Uterus (tissue), 2 donors: ENCODE measurements at regions not wholly inside any gene's neighbourhood (a gene's known extent, or its start where the extent isn't known, plus 50 kb on each side); places are given as distances from the start of the nearest gene placed in this dataset.

Experiments
- CTCF ChIP-seq, 4 experiments: fragments of 200-600 bp in 2 of 4; fragments of 450-650 bp in 2 of 4; sonication (generic) in 2 of 4; IDR thresholded peaks; one replicate each; pipeline ENCODE4 v1.5.1; 2016 to 2019; ENCODE audit warnings: antibody characterized with exemption in 4 of 4, mild to moderate bottlenecking in 2 of 4, moderate library complexity in 1 of 4
- POLR2A ChIP-seq, 2 donors: fragments of 450-650 bp; IDR thresholded peaks; one replicate each; pipeline ENCODE4 v1.6.1; 2016; ENCODE audit warnings: antibody characterized with exemption in 2 of 2, mild to moderate bottlenecking in 1 of 2, moderate library complexity in 1 of 2

GRCh38 chr3:178324356-178324755, 211.9 kb upstream of the KCNMB2 start:
- no peak for TF ChIP-seq CTCF (IDR thresholded peaks at IDR 0.05)
- no peak for TF ChIP-seq POLR2A (IDR thresholded peaks at IDR 0.05)
